HEK293 (cell line): ENCODE measurements at regions not wholly inside any gene's neighbourhood (a gene's known extent, or its start where the extent isn't known, plus 50 kb on each side); places are given as distances from the start of the nearest gene placed in this dataset.

Experiments
- CTCF ChIA-PET: fragments of 350-600 bp; formaldehyde crosslinking; extraction: SDS; loops from one replicate; lab custom pipeline; 2021; ENCODE audit warnings: antibody characterized with exemption; lab: Yijun Ruan, JAX
- POLR2A ChIA-PET: fragments of 300-600 bp; formaldehyde crosslinking; extraction: SDS; loops from one replicate; lab custom pipeline; 2020; ENCODE audit warnings: antibody characterized with exemption, inconsistent platforms; lab: Yijun Ruan, JAX
- H3K27ac ChIP-seq: fragments of 200-500 bp; sonication (Bioruptor generic); 2 replicates; pipeline ENCODE4 v1.5.1; 2014; ENCODE audit warnings: low read depth, low read length, control low read depth, inconsistent platforms; ENCODE audit errors: extremely low read depth
- H3K36me3 ChIP-seq, 2 experiments: fragments of 200-500 bp in 1 of 2; sonication (Bioruptor generic) in 1 of 2; 1 replicate in 1 of 2; 2 replicates in 1 of 2; pipeline ENCODE4 v1.5.1; 2014 to 2017; ENCODE audit warnings: inconsistent platforms in 2 of 2, low read length in 2 of 2; ENCODE audit not compliant: control insufficient read depth in 2 of 2, insufficient read depth in 1 of 2
- H3K4me1 ChIP-seq: fragments of 200-500 bp; sonication (Bioruptor generic); 2 replicates; pipeline ENCODE4 v1.5.1; 2014; ENCODE audit warnings: mild to moderate bottlenecking, low read length, inconsistent platforms; ENCODE audit not compliant: control insufficient read depth, insufficient read depth
- H3K4me3 ChIP-seq: 2 replicates; pipeline ENCODE4 v1.5.1; 2011; ENCODE audit warnings: low read depth, mild to moderate bottlenecking, control low read depth, low read length, moderate library complexity
- H3K9me3 ChIP-seq: fragments of 200-500 bp; sonication (Bioruptor generic); 2 replicates; pipeline ENCODE4 v1.5.1; 2014; ENCODE audit warnings: low read depth, low read length, inconsistent platforms; ENCODE audit not compliant: control insufficient read depth, insufficient read depth
- BCL6B ChIP-seq: fragments of 450-650 bp; formaldehyde crosslinking; IDR thresholded peaks from 2 replicates; pipeline ENCODE4 v1.5.1; 2017; ENCODE audit warnings: missing biosample characterization, missing genetic modification characterization
- FEZF1 ChIP-seq: fragments of 450-650 bp; formaldehyde crosslinking; IDR thresholded peaks from 2 replicates; pipeline ENCODE4 v1.5.1; 2016; ENCODE audit warnings: missing biosample characterization, missing genetic modification characterization
- PRDM1 ChIP-seq: fragments of 450-650 bp; formaldehyde crosslinking; IDR thresholded peaks from 2 replicates; pipeline ENCODE4; 2016; ENCODE audit warnings: missing biosample characterization, missing genetic modification characterization
- REPIN1 ChIP-seq: fragments of 450-650 bp; formaldehyde crosslinking; IDR thresholded peaks from 2 replicates; pipeline ENCODE4 v1.5.1; 2017; ENCODE audit warnings: missing biosample characterization, missing genetic modification characterization, low read depth
- REST ChIP-seq: fragments of 450-650 bp; formaldehyde crosslinking; IDR thresholded peaks from 2 replicates; pipeline ENCODE4 v1.5.1; 2016; ENCODE audit warnings: missing biosample characterization, missing genetic modification characterization
- TCF7L2 ChIP-seq: IDR thresholded peaks from 2 replicates; pipeline ENCODE4 v1.6.1; 2011; ENCODE audit warnings: low read depth, mild to moderate bottlenecking, inconsistent platforms, low read length, moderate library complexity, borderline replicate concordance
- ZBTB17 ChIP-seq: fragments of 450-650 bp; formaldehyde crosslinking; IDR thresholded peaks from 2 replicates; pipeline ENCODE4 v1.5.1; 2016; ENCODE audit warnings: missing biosample characterization, missing genetic modification characterization
- ZEB2 ChIP-seq: fragments of 450-650 bp; formaldehyde crosslinking; IDR thresholded peaks from 2 replicates; pipeline ENCODE4 v1.5.1; 2016; ENCODE audit warnings: missing biosample characterization, missing genetic modification characterization
- ZNF175 ChIP-seq: fragments of 450-650 bp; formaldehyde crosslinking; IDR thresholded peaks from 2 replicates; pipeline ENCODE4 v1.5.1; 2016; ENCODE audit warnings: missing biosample characterization, missing genetic modification characterization
- ZNF2 ChIP-seq: fragments of 450-650 bp; formaldehyde crosslinking; IDR thresholded peaks from 2 replicates; pipeline ENCODE4 v1.5.1; 2016; ENCODE audit warnings: missing biosample characterization, missing genetic modification characterization
- ZNF239 ChIP-seq: fragments of 450-650 bp; formaldehyde crosslinking; IDR thresholded peaks from 2 replicates; pipeline ENCODE4 v1.5.1; 2016; ENCODE audit warnings: missing biosample characterization, missing genetic modification characterization
- ZNF362 ChIP-seq: fragments of 450-650 bp; formaldehyde crosslinking; IDR thresholded peaks from 2 replicates; pipeline ENCODE4 v1.5.1; 2016; ENCODE audit warnings: missing biosample characterization, missing genetic modification characterization
- ZNF433 ChIP-seq: fragments of 450-650 bp; formaldehyde crosslinking; IDR thresholded peaks from 2 replicates; pipeline ENCODE4 v1.5.1; 2016; ENCODE audit warnings: missing biosample characterization, missing genetic modification characterization, low read depth
- ZNF488 ChIP-seq: fragments of 450-650 bp; formaldehyde crosslinking; IDR thresholded peaks from 2 replicates; pipeline ENCODE4 v1.5.1; 2016; ENCODE audit warnings: missing biosample characterization, missing genetic modification characterization
- ZNF510 ChIP-seq: fragments of 450-650 bp; formaldehyde crosslinking; IDR thresholded peaks from 2 replicates; pipeline ENCODE4 v1.5.1; 2018; ENCODE audit warnings: mild to moderate bottlenecking, missing genetic modification characterization, missing biosample characterization; ENCODE audit not compliant: insufficient replicate concordance
- ZNF555 ChIP-seq: fragments of 450-650 bp; formaldehyde crosslinking; conservative IDR thresholded peaks from 2 replicates; pipeline ENCODE4 v1.5.1; 2017; ENCODE audit warnings: missing biosample characterization, mild to moderate bottlenecking, missing genetic modification characterization, inconsistent platforms
- ZNF621 ChIP-seq: fragments of 450-650 bp; formaldehyde crosslinking; IDR thresholded peaks from 2 replicates; pipeline ENCODE4 v1.5.1; 2017; ENCODE audit warnings: missing biosample characterization, missing genetic modification characterization
- ZNF654 ChIP-seq: fragments of 450-650 bp; formaldehyde crosslinking; IDR thresholded peaks from 2 replicates; pipeline ENCODE4 v1.5.1; 2016; ENCODE audit warnings: low read depth, missing biosample characterization, missing genetic modification characterization
- ZNF664 ChIP-seq: fragments of 450-650 bp; formaldehyde crosslinking; IDR thresholded peaks from 2 replicates; pipeline ENCODE4 v1.5.1; 2016; ENCODE audit warnings: missing biosample characterization, missing genetic modification characterization
- ZNF791 ChIP-seq: fragments of 450-650 bp; formaldehyde crosslinking; IDR thresholded peaks from 2 replicates; pipeline ENCODE4 v1.5.1; 2016; ENCODE audit warnings: missing biosample characterization, missing genetic modification characterization

- H3K27ac ChIP-seq: no peak overlapping the region
- H3K4me3 ChIP-seq: no peak overlapping the region
- H3K36me3 ChIP-seq: no peaks in the 10 kb centered on the region
- CTCF ChIA-PET: no interaction called here
- no peaks in the 10 kb centered on the region for H3K4me1 ChIP-seq
- no peaks in the 10 kb centered on the region for H3K9me3 ChIP-seq
- TF ChIP-seq FEZF1 (tag by site-specific recombination) (0 out of 2 replicates have a peak, but pooled peaks have one; percentile 27), ZBTB17 (no peak), ZNF791 (no peak), REPIN1 (no peak), BCL6B (tag by site-specific recombination) (0 out of 2 replicates have a peak, but pooled peaks have one; percentile 16), ZNF664 (tag by site-specific recombination) (no peak)
- POLR2A ChIA-PET: no interaction called here
These were observed 120.4 kb upstream of the FREM2 start for GRCh38 chr13:38566519-38566918.

- CTCF ChIA-PET: interaction anchor here (1.4 kb wide), 1 partner anchor 12 kb away, joined by 5 read pairs; no protein-coding TSS in a partner anchor
- no peak overlapping the region for H3K4me3 ChIP-seq
- H3K9me3 ChIP-seq: no peaks in the 10 kb centered on the region
- H3K4me1 ChIP-seq: no peaks in the 10 kb centered on the region
- POLR2A ChIA-PET: no interaction called here
- H3K27ac ChIP-seq: no peak overlapping the region
- TF ChIP-seq ZNF488 (tag by site-specific recombination) (no peak), ZEB2 (no peak), ZNF433 (tag by site-specific recombination) (no peak)
- no peaks in the 10 kb centered on the region for H3K36me3 ChIP-seq
These were observed 116.2 kb upstream of the FREM2 start for GRCh38 chr13:38570706-38571105.

- H3K36me3 ChIP-seq: no peaks in the 10 kb centered on the region
- no peaks in the 10 kb centered on the region for H3K9me3 ChIP-seq
- TF ChIP-seq TCF7L2 (no peak), ZNF175 (tag by site-specific recombination) (no peak), ZNF510 (no peak), ZNF555 (no peak), ZNF621 (tag by site-specific recombination) (no peak), ZNF2 (tag by site-specific recombination) (no peak), ZNF362 (tag by site-specific recombination) (no peak), ZNF239 (tag by site-specific recombination) (no peak), ZBTB17 (no peak)
- H3K4me3 ChIP-seq: no peak overlapping the region
- ChIA-PET POLR2A (no interaction called here), CTCF (no interaction called here)
- H3K27ac ChIP-seq: no peak overlapping the region
- no peaks in the 10 kb centered on the region for H3K4me1 ChIP-seq
These were observed 111.5 kb upstream of the FREM2 start for GRCh38 chr13:38575427-38575826.

- no peaks in the 10 kb centered on the region for H3K9me3 ChIP-seq
- TF ChIP-seq PRDM1 (tag by site-specific recombination) (no peak), ZNF654 (peak; percentile 10; the same call in 1 of the 2 replicates), REST (tag by site-specific recombination) (peak; percentile 52; the same call in 1 of the 2 replicates)
- TF ChIP-seq, all 188 proteins: peak for 2
- CTCF ChIA-PET: interaction anchor here (0.7 kb wide), 1 partner anchor 338 kb away, joined by 4 read pairs; no protein-coding TSS in a partner anchor
- no peaks in the 10 kb centered on the region for H3K36me3 ChIP-seq
- H3K4me1 ChIP-seq: no peaks in the 10 kb centered on the region
- no peak overlapping the region for H3K4me3 ChIP-seq
- H3K27ac ChIP-seq: no peak overlapping the region
- POLR2A ChIA-PET: no interaction called here
These were observed 109.8 kb upstream of the FREM2 start for GRCh38 chr13:38577048-38577447.
